Chondrocyte (in vitro differentiated cells): ENCODE measurements at regions not wholly inside any gene's neighbourhood (a gene's known extent, or its start where the extent isn't known, plus 50 kb on each side); places are given as distances from the start of the nearest gene placed in this dataset.

Experiments used
- DNase-seq: peaks from one replicate; pipeline ENCODE4 v3.0.0; 2021; ENCODE audit warnings: mixed read lengths, low spot score
- H3K27ac Mint-ChIP-seq: one replicate; pipeline ENCODE4 v1.8.0; 2021; ENCODE audit warnings: mild to moderate bottlenecking, moderate library complexity, mixed read lengths; ENCODE audit not compliant: unreplicated experiment
- H3K27me3 Mint-ChIP-seq: 2 replicates; pipeline ENCODE4 v1.8.0; 2021; ENCODE audit warnings: low read depth, mixed read lengths
- H3K36me3 Mint-ChIP-seq: 2 replicates; pipeline ENCODE4 v1.8.0; 2021; ENCODE audit warnings: low read depth, mixed read lengths
- H3K4me1 Mint-ChIP-seq: 2 replicates; pipeline ENCODE4 v1.8.0; 2021; ENCODE audit warnings: low read depth, mild to moderate bottlenecking, mixed read lengths
- H3K4me3 Mint-ChIP-seq: one replicate; pipeline ENCODE4 v1.8.0; 2021; ENCODE audit warnings: mild to moderate bottlenecking, moderate library complexity, mixed read lengths; ENCODE audit not compliant: unreplicated experiment
- H3K9me3 Mint-ChIP-seq: 2 replicates; pipeline ENCODE4 v1.8.0; 2021; ENCODE audit warnings: low read depth, mixed read lengths
- CTCF ChIP-seq: fragments of 200-600 bp; sonication (generic); IDR thresholded peaks from 2 replicates; pipeline ENCODE4 v1.5.0; 2021; ENCODE audit warnings: antibody characterized with exemption, mild to moderate bottlenecking, moderate library complexity

GRCh38 chr10:123427165-123427786 lies 238.9 kb upstream of the GPR26 start:
- Mint-ChIP-seq H3K9me3 (no peaks in the 10 kb centered on the region), H3K4me3 (no peak overlapping the region), H3K4me1 (no peaks in the 10 kb centered on the region), H3K27ac (no peak overlapping the region), H3K36me3 (no peaks in the 10 kb centered on the region), H3K27me3 (peaks cover 32% of the 10 kb centered on the region)
- no peak for DNase-seq
- no peak for TF ChIP-seq CTCF

- no peak overlapping the region for H3K4me3 Mint-ChIP-seq
- DNase-seq = no peak
- H3K9me3 Mint-ChIP-seq = no peaks in the 10 kb centered on the region
- no peak for TF ChIP-seq CTCF
- no peaks in the 10 kb centered on the region for H3K36me3 Mint-ChIP-seq
- H3K27ac Mint-ChIP-seq = no peak overlapping the region
- peaks cover 37% of the 10 kb centered on the region for H3K27me3 Mint-ChIP-seq
- no peaks in the 10 kb centered on the region for H3K4me1 Mint-ChIP-seq
Measured at GRCh38 chr10:123428391-123428790, 237.8 kb upstream of the GPR26 start.

GRCh38 chr10:123429706-123430221 lies 236.4 kb upstream of the GPR26 start:
- Mint-ChIP-seq H3K4me3 (no peak overlapping the region), H3K27ac (no peak overlapping the region), H3K36me3 (no peaks in the 10 kb centered on the region), H3K9me3 (no peaks in the 10 kb centered on the region), H3K4me1 (no peaks in the 10 kb centered on the region), H3K27me3 (peaks cover 37% of the 10 kb centered on the region)
- TF ChIP-seq CTCF = no peak
- no peak for DNase-seq

- Mint-ChIP-seq H3K9me3 (peaks cover 4% of the 10 kb centered on the region), H3K27me3 (peaks cover 16% of the 10 kb centered on the region), H3K4me3 (no peak overlapping the region), H3K27ac (no peak overlapping the region), H3K4me1 (no peaks in the 10 kb centered on the region), H3K36me3 (no peaks in the 10 kb centered on the region)
- no peak for TF ChIP-seq CTCF
- DNase-seq = no peak
Measured at GRCh38 chr10:123433539-123433938, 232.6 kb upstream of the GPR26 start.

GRCh38 chr10:123434435-123435039 lies 231.6 kb upstream of the GPR26 start:
- no peak for DNase-seq
- no peaks in the 10 kb centered on the region for H3K4me1 Mint-ChIP-seq
- H3K4me3 Mint-ChIP-seq = no peak overlapping the region
- no peak for TF ChIP-seq CTCF
- peaks cover 4% of the 10 kb centered on the region for H3K9me3 Mint-ChIP-seq
- peaks cover 7% of the 10 kb centered on the region for H3K27me3 Mint-ChIP-seq
- no peaks in the 10 kb centered on the region for H3K36me3 Mint-ChIP-seq
- H3K27ac Mint-ChIP-seq = no peak overlapping the region
